GM12878 (cell line): ENCODE measurements at regions not wholly inside any gene's neighbourhood (a gene's known extent, or its start where the extent isn't known, plus 50 kb on each side); places are given as distances from the start of the nearest gene placed in this dataset.

Experiments
- ATAC-seq: fragments of 200-7000 bp; cut with Tn5 transposase; 3 replicates; pipeline ENCODE4 v1.9.1; 2020; ENCODE audit warnings: mild to moderate bottlenecking, moderate library complexity
- BruUV-seq: library from RNA; stranded (reverse); fragments of 400-500 nt; replicated peaks from 2 replicates; lab custom pipeline; 2021; lab: Mats Ljungman, UMichigan
- CTCF ChIA-PET: fragments of 300-600 bp; sonication (Branson Sonifier 250); formaldehyde crosslinking; extraction: SDS; loops from one replicate; lab custom pipeline; 2021; ENCODE audit warnings: inconsistent platforms; lab: Yijun Ruan, JAX
- POLR2A ChIA-PET: fragments of 350-600 bp; formaldehyde crosslinking; extraction: SDS; loops from one replicate; lab custom pipeline; 2021; ENCODE audit warnings: inconsistent platforms; lab: Charles Lee
- RAD21 ChIA-PET: fragments of 300-600 bp; sonication (Branson Sonifier 250); formaldehyde crosslinking; loops from one replicate; lab custom pipeline; 2023; ENCODE audit warnings: antibody characterized with exemption; ENCODE audit not compliant: unreplicated experiment; lab: Charles Lee
- SMC1A ChIA-PET: fragments of 300-600 bp; sonication (Branson Sonifier 250); formaldehyde crosslinking; loops from one replicate; lab custom pipeline; 2023; ENCODE audit not compliant: unreplicated experiment, uncharacterized antibody; lab: Charles Lee
- DNase-seq: peaks from one replicate; pipeline ENCODE4 v3.0.0-alpha.2; 2011; ENCODE audit warnings: low read depth, low spot score
- FAIRE-seq: peaks from 3 replicates; lab custom pipeline; 2011; peaks lifted over from hg19 to GRCh38; lab: Jason Lieb, UNC
- H2AFZ ChIP-seq: 2 replicates; pipeline ENCODE4 v1.6.0; 2011; ENCODE audit warnings: low read depth, low read length, control low read depth; ENCODE audit not compliant: control insufficient read depth
- H3K27ac ChIP-seq: 2 replicates; pipeline ENCODE4 v1.5.1; 2011; ENCODE audit warnings: control low read depth; ENCODE audit not compliant: control insufficient read depth, insufficient read depth
- H3K27me3 ChIP-seq, 2 experiments: replicated peaks in 1 of 2; 2 replicates each; pipeline versions ENCODE4 v1.6.0 to v1.6.1; 2011; ENCODE audit warnings: low read length in 1 of 2; ENCODE audit not compliant: control insufficient read depth in 2 of 2, insufficient read depth in 2 of 2
- H3K36me3 ChIP-seq, 2 experiments: 2 replicates each; pipeline ENCODE4 v1.5.1; 2011; ENCODE audit warnings: low read length in 1 of 2; ENCODE audit not compliant: control insufficient read depth in 2 of 2, insufficient read depth in 2 of 2
- H3K4me1 ChIP-seq: 2 replicates; pipeline ENCODE4 v1.6.1; 2011; ENCODE audit warnings: mild to moderate bottlenecking, low read length, moderate library complexity, mixed read lengths; ENCODE audit not compliant: control insufficient read depth, insufficient read depth
- H3K4me2 ChIP-seq: 2 replicates; pipeline ENCODE4 v1.6.0; 2011; ENCODE audit warnings: control low read depth; ENCODE audit not compliant: control insufficient read depth, insufficient read depth
- H3K4me3 ChIP-seq: fragments of 200-600 bp; sonication (generic); 2 replicates; pipeline ENCODE4 v1.5.1; 2016
- H3K79me2 ChIP-seq: 2 replicates; pipeline ENCODE4 v1.6.0; 2011; ENCODE audit warnings: low read length; ENCODE audit not compliant: control insufficient read depth, insufficient read depth
- H3K9ac ChIP-seq: 2 replicates; pipeline ENCODE4 v1.8.0; 2011; ENCODE audit warnings: low read length, control low read depth, mixed read lengths; ENCODE audit not compliant: control insufficient read depth, insufficient read depth
- H3K9me3 ChIP-seq: replicated peaks from 3 replicates; pipeline ENCODE4 v1.5.1; 2011; ENCODE audit warnings: mild to moderate bottlenecking, low read length; ENCODE audit not compliant: control insufficient read depth, insufficient read depth
- H4K20me1 ChIP-seq: 2 replicates; pipeline ENCODE4 v1.6.0; 2011; ENCODE audit not compliant: control insufficient read depth, insufficient read depth
- BCL11A ChIP-seq: IDR thresholded peaks from 2 replicates; pipeline ENCODE4 v1.6.1; 2011; ENCODE audit warnings: low read depth, low read length
- CHD2 ChIP-seq: IDR thresholded peaks from 2 replicates; pipeline ENCODE4 v1.6.1; 2011; ENCODE audit warnings: low read depth, low read length, improper control_type of control experiment, borderline replicate concordance
- CHD4 ChIP-seq: fragments of 200-600 bp; sonication (generic); IDR thresholded peaks from 2 replicates; pipeline ENCODE4 v1.6.1; 2016; ENCODE audit warnings: mild to moderate bottlenecking
- EP300 ChIP-seq, 2 experiments: fragments of 150-350 bp in 1 of 2; IDR thresholded peaks; 2 replicates each; pipeline ENCODE4 v1.6.1; 2011 to 2012; ENCODE audit warnings: low read depth in 2 of 2, low read length in 2 of 2, borderline replicate concordance in 1 of 2, improper control_type of control experiment in 1 of 2, inconsistent platforms in 1 of 2; ENCODE audit not compliant: control insufficient read depth in 1 of 2
- FOXM1 ChIP-seq: IDR thresholded peaks from 2 replicates; pipeline ENCODE4 v1.6.1; 2012; ENCODE audit warnings: low read depth, mild to moderate bottlenecking, inconsistent platforms, low read length, moderate library complexity
- IKZF1 ChIP-seq: fragments of 450-650 bp; conservative IDR thresholded peaks from 2 replicates; pipeline ENCODE4 v1.6.1; 2017; ENCODE audit warnings: antibody characterized with exemption, mild to moderate bottlenecking
- JUND ChIP-seq: IDR thresholded peaks from 2 replicates; pipeline ENCODE4 v1.6.1; 2012; ENCODE audit warnings: low read depth, mild to moderate bottlenecking, low read length, improper control_type of control experiment, moderate library complexity
- MTA3 ChIP-seq: IDR thresholded peaks from 2 replicates; pipeline ENCODE4 v1.6.1; 2012; ENCODE audit warnings: low read length, inconsistent platforms, borderline replicate concordance
- NR2C1 ChIP-seq: fragments of 450-650 bp; IDR thresholded peaks from 2 replicates; pipeline ENCODE4 v1.6.1; 2017; ENCODE audit warnings: antibody characterized with exemption, mild to moderate bottlenecking, moderate library complexity
- SMC3 ChIP-seq: IDR thresholded peaks from 2 replicates; pipeline ENCODE4 v1.6.1; 2011; ENCODE audit warnings: low read length, improper control_type of control experiment, borderline replicate concordance
- STAT3 ChIP-seq: IDR thresholded peaks from 2 replicates; pipeline ENCODE4 v1.6.1; 2011; ENCODE audit warnings: low read depth, low read length, improper control_type of control experiment
- TCF12 ChIP-seq: IDR thresholded peaks from 2 replicates; pipeline ENCODE4 v1.6.1; 2011; ENCODE audit warnings: low read depth, mild to moderate bottlenecking, low read length
- TCF3 ChIP-seq: IDR thresholded peaks from 2 replicates; pipeline ENCODE4 v1.6.1; 2012; ENCODE audit warnings: low read depth, mild to moderate bottlenecking, low read length, borderline replicate concordance; ENCODE audit not compliant: insufficient read depth
- WGBS: methylation state at CpG from one replicate; pipeline ENCODE4 v1.1.6; 2016; ENCODE audit warnings: low lambda C conversion rate; ENCODE audit not compliant: insufficient replicate concordance, insufficient coverage; ENCODE audit errors: missing lambda C conversion rate; 5-methylcytosine and 5-hydroxymethylcytosine counted together
- in situ Hi-C: fragments of 300-500 bp; cut with MboI; formaldehyde crosslinking; loops from 9 replicates; pipeline ENCODE4 v1.14.3; 2018; ENCODE audit warnings: mixed read lengths
- intact Hi-C: fragments of 100-400 bp; cut with micrococcal nuclease; formaldehyde crosslinking; loops from one replicate; pipeline ENCODE4 v1.14.2; 2022; ENCODE audit not compliant: unreplicated experiment

GRCh38 chr10:33838731-33839130 lies 504.3 kb upstream of the NRP1 start:
- ChIA-PET CTCF (interaction anchor here (1.0 kb wide), 1 partner anchor 33 kb away, joined by 3 read pairs; no protein-coding TSS in a partner anchor), RAD21 (no interaction called here), SMC1A (no interaction called here), POLR2A (interaction anchor here (0.7 kb wide), 1 partner anchor 287 kb away, joined by 4 read pairs; no protein-coding TSS in a partner anchor)
- WGBS: 16% methylated on average over 3 of the region's 3 CpGs
- BruUV-seq: no TSS peak
- Histone ChIP-seq H3K4me1 (no peaks in the 10 kb centered on the region), H3K27me3 (no peaks in the 10 kb centered on the region), H3K9me3 (no peaks in the 10 kb centered on the region), H4K20me1 (no peaks in the 10 kb centered on the region), H3K4me2 (no peak overlapping the region), H2AFZ (no peak overlapping the region), H3K36me3 (no peaks in the 10 kb centered on the region), H3K9ac (no peak overlapping the region), H3K27ac (no peak overlapping the region), H3K4me3 (no peak overlapping the region), H3K79me2 (no peaks in the 10 kb centered on the region)
- no peak for FAIRE-seq
- ATAC-seq: no peak
- intact Hi-C loops: no loop called here
- DNase-seq: no peak
- TF ChIP-seq IKZF1 (no peak), BCL11A (no peak)
- in situ Hi-C loops: no loop called here

GRCh38 chr10:33837736-33838135 lies 503.3 kb upstream of the NRP1 start:
- ChIA-PET RAD21 (no interaction called here), CTCF (interaction anchor here (1.6 kb wide), 1 partner anchor 388 kb away, joined by 3 read pairs; no protein-coding TSS in a partner anchor), POLR2A (interaction anchor here (0.6 kb wide), 1 partner anchor 728 kb away, joined by 6 read pairs; no protein-coding TSS in a partner anchor), SMC1A (interaction anchor here (1.3 kb wide), 1 partner anchor 507 kb away, joined by 3 read pairs; no protein-coding TSS in a partner anchor)
- H3K27me3 ChIP-seq: no peaks in the 10 kb centered on the region
- BruUV-seq: no TSS peak
- no peak for TF ChIP-seq MTA3
- TF ChIP-seq NR2C1: no peak
- TF ChIP-seq SMC3: no peak
- no peak for TF ChIP-seq CHD2
- TF ChIP-seq TCF3: no peak
- TF ChIP-seq STAT3: no peak
- no peak for TF ChIP-seq JUND
- TF ChIP-seq TCF12: no peak
- TF ChIP-seq EP300 (IDR thresholded peaks at IDR 0.05; ENCODE audit: borderline replicate concordance in 1 of 2, control insufficient read depth in 1 of 2, low read depth in 2 of 2, low read length in 2 of 2): no peak
- no peak for TF ChIP-seq FOXM1
- TF ChIP-seq CHD4: no peak
- TF ChIP-seq IKZF1: no peak
- H3K9ac ChIP-seq: no peak overlapping the region
- H3K36me3 ChIP-seq: no peaks in the 10 kb centered on the region
- no peaks in the 10 kb centered on the region for H4K20me1 ChIP-seq
- DNase-seq: no peak
- intact Hi-C loops (no loop called here), in situ Hi-C loops (no loop called here)
- FAIRE-seq: no peak
- no peaks in the 10 kb centered on the region for H3K79me2 ChIP-seq
- no peak overlapping the region for H3K27ac ChIP-seq
- no peak; the same call in 2 of the 3 replicates for ATAC-seq
- H3K4me2 ChIP-seq: no peak overlapping the region
- 24% methylated on average over 6 of the region's 6 CpGs for WGBS
- no peaks in the 10 kb centered on the region for H3K9me3 ChIP-seq
- H2AFZ ChIP-seq: no peak overlapping the region
- no peak overlapping the region for H3K4me3 ChIP-seq
- no peaks in the 10 kb centered on the region for H3K4me1 ChIP-seq
